PC-3 (cell line): ENCODE measurements at regions not wholly inside any gene's neighbourhood (a gene's known extent, or its start where the extent isn't known, plus 50 kb on each side); places are given as distances from the start of the nearest gene placed in this dataset.

Experiments
- EZH2 ChIP-seq: fragments of 300-600 bp; sonication (generic); IDR thresholded peaks from one replicate; pipeline ENCODE4 v1.6.1; 2017; ENCODE audit warnings: antibody characterized with exemption, mild to moderate bottlenecking, low read length; ENCODE audit not compliant: unreplicated experiment
- TF ChIP-seq, protein P1 (sequence below): fragments of 300-600 bp; sonication (generic); conservative IDR thresholded peaks from 2 replicates; pipeline ENCODE4 v1.5.1; 2017; ENCODE audit warnings: antibody characterized with exemption, low read depth, mild to moderate bottlenecking, low read length

DNA sequence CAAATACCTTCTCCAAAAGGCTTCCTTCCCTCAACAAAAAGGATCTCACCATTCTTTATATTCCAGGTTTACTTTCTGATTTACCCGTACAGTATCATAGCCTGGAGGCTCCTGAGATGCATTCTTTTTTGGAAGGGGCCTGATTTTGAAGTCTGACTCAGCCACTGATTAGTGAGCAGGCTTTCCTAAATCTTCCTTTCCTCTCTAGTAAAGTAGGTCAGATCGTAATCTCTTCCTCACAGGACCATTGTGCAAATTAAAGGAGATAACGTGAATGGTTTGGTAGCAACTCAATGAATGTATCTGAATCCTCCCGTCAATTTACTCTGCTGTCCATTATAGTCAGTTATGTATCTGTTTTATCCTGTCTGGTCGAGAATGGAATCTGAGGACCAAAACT lies 227.7 kb upstream of the ANO5 start:
- TF ChIP-seq, protein P1, sequence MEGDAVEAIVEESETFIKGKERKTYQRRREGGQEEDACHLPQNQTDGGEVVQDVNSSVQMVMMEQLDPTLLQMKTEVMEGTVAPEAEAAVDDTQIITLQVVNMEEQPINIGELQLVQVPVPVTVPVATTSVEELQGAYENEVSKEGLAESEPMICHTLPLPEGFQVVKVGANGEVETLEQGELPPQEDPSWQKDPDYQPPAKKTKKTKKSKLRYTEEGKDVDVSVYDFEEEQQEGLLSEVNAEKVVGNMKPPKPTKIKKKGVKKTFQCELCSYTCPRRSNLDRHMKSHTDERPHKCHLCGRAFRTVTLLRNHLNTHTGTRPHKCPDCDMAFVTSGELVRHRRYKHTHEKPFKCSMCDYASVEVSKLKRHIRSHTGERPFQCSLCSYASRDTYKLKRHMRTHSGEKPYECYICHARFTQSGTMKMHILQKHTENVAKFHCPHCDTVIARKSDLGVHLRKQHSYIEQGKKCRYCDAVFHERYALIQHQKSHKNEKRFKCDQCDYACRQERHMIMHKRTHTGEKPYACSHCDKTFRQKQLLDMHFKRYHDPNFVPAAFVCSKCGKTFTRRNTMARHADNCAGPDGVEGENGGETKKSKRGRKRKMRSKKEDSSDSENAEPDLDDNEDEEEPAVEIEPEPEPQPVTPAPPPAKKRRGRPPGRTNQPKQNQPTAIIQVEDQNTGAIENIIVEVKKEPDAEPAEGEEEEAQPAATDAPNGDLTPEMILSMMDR = no peak
- no peak for TF ChIP-seq EZH2
